ENCODE measurements at regions not wholly inside any gene's neighbourhood (a gene's known extent, or its start where the extent isn't known, plus 50 kb on each side); places are given as distances from the start of the nearest gene placed in this dataset.

GRCh38 chr3:168961271-168961670, 702.2 kb downstream of the MECOM start:
- TF ChIP-seq CTCF (IDR thresholded peaks at IDR 0.05), result no peak
- no peak for TF ChIP-seq POLR2A (IDR thresholded peaks at IDR 0.05)

Data from right lobe of liver (tissue), 4 donors.